GM10248 (cell line): ENCODE measurements at regions not wholly inside any gene's neighbourhood (a gene's known extent, or its start where the extent isn't known, plus 50 kb on each side); places are given as distances from the start of the nearest gene placed in this dataset.
"Not testable (repeated sequence)": the region's sequence is repeated elsewhere in the genome, so short reads cannot be mapped to it uniquely, and the experiment has no call there.

Experiments used
- CTCF ChIA-PET: fragments of 300-600 bp; sonication (Branson Sonifier 250); formaldehyde crosslinking; extraction: SDS; loops from one replicate; lab custom pipeline; 2021; ENCODE audit warnings: antibody characterized with exemption; lab: Yijun Ruan, JAX
- POLR2A ChIA-PET: fragments of 350-650 bp; sonication (Branson Sonifier 250); formaldehyde crosslinking; extraction: SDS; loops from one replicate; lab custom pipeline; 2020; ENCODE audit warnings: antibody characterized with exemption; lab: Yijun Ruan, JAX
- DNase-seq: peaks from one replicate; pipeline ENCODE4 v3.0.0; 2012; ENCODE audit errors: extremely low spot score
- TF ChIP-seq, protein P1 (sequence below): IDR thresholded peaks from 2 replicates; pipeline ENCODE4 v1.5.1; 2012; ENCODE audit warnings: mild to moderate bottlenecking, low read depth; ENCODE audit errors: extremely low read depth, missing control alignments, control extremely low read depth

DNA sequence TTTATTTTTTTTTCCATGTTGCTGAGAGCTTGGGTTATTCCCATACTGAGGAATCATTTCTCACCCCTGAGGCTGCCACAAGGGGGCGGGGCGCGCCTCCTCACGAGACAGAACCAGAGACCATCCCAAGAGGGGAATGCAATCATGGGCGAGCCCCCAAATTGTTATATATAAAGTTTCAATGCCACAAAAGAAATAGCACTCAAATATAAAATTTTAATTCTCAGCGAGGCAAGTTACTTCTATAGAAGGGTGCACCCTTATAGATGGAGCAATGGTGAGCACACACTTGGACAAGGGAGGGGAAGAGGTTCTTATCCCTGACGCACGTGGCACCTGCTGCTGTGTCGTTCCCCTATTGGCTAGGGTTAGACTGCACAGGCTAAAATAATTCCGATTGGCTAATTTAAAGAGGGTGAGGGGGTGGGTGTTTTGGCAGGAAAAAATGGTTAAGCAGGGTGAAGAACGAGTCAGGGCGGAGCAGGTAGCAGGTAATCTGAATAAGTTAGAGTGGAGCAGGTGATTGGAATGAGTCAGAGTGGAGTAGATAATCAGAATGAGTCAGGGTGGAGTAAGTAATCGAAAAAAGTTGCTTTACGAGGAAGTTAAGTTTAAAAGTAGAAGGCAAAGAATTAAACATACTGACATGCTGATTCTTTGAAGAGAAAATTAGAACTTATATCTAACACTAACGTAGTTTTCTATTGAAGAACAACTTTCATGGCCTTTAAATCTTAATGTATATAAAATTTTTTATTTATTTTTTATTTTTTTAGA, 177.5 kb downstream of the MTCL1 start:
- ChIA-PET POLR2A (no interaction called here), CTCF (interaction anchor here (1.0 kb wide), 1 partner anchor 17 kb away, joined by 3 read pairs; no protein-coding TSS in a partner anchor)
- TF ChIP-seq, protein P1, sequence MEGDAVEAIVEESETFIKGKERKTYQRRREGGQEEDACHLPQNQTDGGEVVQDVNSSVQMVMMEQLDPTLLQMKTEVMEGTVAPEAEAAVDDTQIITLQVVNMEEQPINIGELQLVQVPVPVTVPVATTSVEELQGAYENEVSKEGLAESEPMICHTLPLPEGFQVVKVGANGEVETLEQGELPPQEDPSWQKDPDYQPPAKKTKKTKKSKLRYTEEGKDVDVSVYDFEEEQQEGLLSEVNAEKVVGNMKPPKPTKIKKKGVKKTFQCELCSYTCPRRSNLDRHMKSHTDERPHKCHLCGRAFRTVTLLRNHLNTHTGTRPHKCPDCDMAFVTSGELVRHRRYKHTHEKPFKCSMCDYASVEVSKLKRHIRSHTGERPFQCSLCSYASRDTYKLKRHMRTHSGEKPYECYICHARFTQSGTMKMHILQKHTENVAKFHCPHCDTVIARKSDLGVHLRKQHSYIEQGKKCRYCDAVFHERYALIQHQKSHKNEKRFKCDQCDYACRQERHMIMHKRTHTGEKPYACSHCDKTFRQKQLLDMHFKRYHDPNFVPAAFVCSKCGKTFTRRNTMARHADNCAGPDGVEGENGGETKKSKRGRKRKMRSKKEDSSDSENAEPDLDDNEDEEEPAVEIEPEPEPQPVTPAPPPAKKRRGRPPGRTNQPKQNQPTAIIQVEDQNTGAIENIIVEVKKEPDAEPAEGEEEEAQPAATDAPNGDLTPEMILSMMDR, result no peak
- no peak for DNase-seq

DNA sequence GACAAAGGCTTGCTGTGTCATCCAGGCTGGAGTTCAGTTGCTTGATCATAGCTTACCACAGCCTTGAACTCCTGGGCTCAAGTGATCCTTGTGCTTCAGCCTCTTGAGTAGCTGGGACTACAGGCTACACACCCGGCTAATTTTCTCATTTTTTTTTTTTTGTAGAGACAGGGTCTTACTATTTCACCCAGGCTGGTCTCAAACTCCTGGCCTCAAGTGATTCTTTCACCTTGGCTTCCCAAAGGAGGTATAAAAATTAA, 178.0 kb downstream of the MTCL1 start:
- ChIA-PET POLR2A (no interaction called here), CTCF (interaction anchor here (1.0 kb wide), 1 partner anchor 17 kb away, joined by 3 read pairs; no protein-coding TSS in a partner anchor)
- no peak for DNase-seq
- TF ChIP-seq, protein P1, result no peak

DNA sequence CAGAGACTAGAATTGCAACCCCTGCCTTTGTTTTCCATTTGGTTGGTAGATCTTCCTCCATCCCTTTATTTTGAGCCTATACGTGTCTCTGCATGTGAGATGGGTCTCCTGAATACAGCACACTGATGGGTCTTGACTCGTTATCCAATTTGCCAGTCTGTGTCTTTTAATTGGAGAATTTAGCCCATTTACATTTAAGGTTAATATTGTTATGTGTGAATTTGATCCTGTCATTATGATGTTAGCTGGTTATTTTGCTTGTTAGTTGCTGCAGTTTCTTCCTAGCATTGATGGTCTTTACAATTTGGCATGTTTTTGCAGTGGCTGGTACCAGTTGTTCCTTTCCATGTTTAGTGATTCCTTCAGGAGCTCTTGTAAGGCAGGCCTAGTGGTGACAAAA, 182.5 kb downstream of the MTCL1 start:
- POLR2A ChIA-PET, DNase-seq, CTCF ChIA-PET: not testable (repeated sequence)

DNA sequence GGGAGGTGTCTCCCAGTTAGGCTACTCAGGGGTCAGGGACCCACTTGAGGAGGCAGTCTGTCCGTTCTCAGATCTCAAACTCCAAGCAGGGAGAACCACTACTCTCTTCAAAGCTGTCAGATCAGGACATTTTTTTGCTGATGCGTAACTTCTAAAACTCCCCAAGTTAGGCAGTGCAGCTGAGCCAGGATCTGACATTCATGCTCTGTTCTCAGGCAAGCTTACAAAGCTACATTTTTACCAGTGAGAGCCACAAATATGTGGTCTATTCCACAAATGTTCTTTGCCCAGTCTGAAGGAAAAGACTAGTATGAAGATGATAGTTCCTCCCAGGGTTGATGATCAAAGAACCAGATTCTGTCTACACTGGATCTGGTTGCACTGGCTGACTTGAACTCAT, 184.1 kb downstream of the MTCL1 start:
- no peak for DNase-seq
- TF ChIP-seq, protein P1, result no peak
- POLR2A ChIA-PET, result no interaction called here
- CTCF ChIA-PET, result interaction anchor here (0.8 kb wide), 1 partner anchor 87 kb away, joined by 3 read pairs; no protein-coding TSS in a partner anchor

DNA sequence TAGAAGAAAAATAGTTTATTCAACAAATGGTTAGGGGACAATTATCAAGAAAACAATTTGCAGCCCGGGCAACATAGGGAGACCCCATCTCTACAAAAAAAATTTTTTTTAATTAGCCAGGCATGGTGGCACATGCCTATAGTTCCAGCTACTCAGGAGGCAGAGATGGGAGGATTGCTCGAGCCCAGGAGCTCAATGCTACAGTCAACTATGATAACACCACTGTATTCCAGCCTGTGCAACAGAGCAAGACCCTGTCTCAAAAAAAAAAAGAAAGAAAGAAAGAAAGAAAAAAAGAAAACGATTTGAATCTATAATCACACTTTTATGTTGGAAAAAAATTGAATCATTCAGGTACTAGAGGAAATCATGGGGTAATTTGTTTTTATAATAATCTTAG, 185.1 kb downstream of the MTCL1 start:
- DNase-seq, POLR2A ChIA-PET: not testable (repeated sequence)
- CTCF ChIA-PET, result interaction anchor here (1.3 kb wide), 1 partner anchor 34 kb away, joined by 3 read pairs; no protein-coding TSS in a partner anchor

DNA sequence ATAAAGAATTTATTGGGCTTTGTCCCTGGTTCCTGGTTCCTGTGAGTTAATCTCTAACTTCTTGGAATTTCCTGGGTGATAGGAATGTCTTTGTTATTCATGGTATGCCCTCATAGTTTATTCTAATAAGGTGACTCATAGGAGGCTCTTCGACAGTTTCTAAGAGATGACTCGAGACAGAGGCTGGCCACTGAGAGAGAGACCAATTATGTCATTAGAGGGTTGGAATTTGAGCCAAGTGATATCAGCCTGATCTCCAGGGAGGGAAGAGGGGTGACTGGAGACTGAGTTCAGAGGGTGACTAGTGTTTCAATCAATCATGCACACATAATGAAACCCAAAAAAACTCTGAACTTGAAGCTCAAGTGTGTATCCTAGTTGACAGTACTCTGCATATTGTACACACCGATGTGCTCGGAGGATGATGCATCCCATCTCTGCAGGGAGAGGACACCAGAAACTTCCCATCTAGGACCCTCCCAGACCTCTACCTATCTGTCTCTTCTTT, 185.7 kb downstream of the MTCL1 start:
- POLR2A ChIA-PET, result no interaction called here
- TF ChIP-seq, protein P1, result no peak
- DNase-seq, result no peak
- CTCF ChIA-PET, result interaction anchor here (1.0 to 1.4 kb wide), 3 partner anchors 10 to 35 kb away, joined by 3 to 4 read pairs (median 3); no protein-coding TSS in a partner anchor

DNA sequence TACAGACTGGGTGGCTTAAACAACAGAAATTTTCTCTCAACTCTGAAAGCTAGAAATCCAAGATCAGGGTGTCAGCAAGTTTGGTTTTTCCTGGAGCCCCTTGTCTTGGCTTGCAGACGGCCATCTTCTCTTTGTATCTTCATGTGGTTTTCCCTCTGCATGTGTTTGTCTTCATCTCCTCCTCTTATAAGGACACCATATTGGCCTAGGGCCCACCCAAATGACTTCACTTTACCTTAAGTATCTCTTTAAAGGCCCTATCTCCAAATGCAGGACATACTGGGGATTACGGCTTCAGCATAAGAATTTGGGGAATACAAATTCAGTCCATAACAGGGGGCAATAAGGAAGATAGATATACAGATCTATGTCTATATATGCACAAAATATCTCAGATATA, 187.9 kb downstream of the MTCL1 start:
- POLR2A ChIA-PET, result no interaction called here
- CTCF ChIA-PET, result no interaction called here
- no peak for DNase-seq
- TF ChIP-seq, protein P1, result no peak
